GM12873 (cell line): ENCODE measurements at regions not wholly inside any gene's neighbourhood (a gene's known extent, or its start where the extent isn't known, plus 50 kb on each side); places are given as distances from the start of the nearest gene placed in this dataset.

Experiments
- TF ChIP-seq, protein P1 (sequence below): IDR thresholded peaks from 2 replicates; pipeline ENCODE4 v1.5.1; 2012; ENCODE audit warnings: low read depth, mild to moderate bottlenecking, moderate library complexity, low read length, control low read depth; ENCODE audit not compliant: insufficient read depth; ENCODE audit errors: missing control alignments

- TF ChIP-seq, protein P1, sequence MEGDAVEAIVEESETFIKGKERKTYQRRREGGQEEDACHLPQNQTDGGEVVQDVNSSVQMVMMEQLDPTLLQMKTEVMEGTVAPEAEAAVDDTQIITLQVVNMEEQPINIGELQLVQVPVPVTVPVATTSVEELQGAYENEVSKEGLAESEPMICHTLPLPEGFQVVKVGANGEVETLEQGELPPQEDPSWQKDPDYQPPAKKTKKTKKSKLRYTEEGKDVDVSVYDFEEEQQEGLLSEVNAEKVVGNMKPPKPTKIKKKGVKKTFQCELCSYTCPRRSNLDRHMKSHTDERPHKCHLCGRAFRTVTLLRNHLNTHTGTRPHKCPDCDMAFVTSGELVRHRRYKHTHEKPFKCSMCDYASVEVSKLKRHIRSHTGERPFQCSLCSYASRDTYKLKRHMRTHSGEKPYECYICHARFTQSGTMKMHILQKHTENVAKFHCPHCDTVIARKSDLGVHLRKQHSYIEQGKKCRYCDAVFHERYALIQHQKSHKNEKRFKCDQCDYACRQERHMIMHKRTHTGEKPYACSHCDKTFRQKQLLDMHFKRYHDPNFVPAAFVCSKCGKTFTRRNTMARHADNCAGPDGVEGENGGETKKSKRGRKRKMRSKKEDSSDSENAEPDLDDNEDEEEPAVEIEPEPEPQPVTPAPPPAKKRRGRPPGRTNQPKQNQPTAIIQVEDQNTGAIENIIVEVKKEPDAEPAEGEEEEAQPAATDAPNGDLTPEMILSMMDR, result no peak
These were observed 608.8 kb downstream of the PCDH7 start for GRCh38 chr4:31328932-31329331.

GRCh38 chr4:31334086-31334910 is 614.1 kb downstream of the PCDH7 start:
- TF ChIP-seq, protein P1, result no peak

DNA sequence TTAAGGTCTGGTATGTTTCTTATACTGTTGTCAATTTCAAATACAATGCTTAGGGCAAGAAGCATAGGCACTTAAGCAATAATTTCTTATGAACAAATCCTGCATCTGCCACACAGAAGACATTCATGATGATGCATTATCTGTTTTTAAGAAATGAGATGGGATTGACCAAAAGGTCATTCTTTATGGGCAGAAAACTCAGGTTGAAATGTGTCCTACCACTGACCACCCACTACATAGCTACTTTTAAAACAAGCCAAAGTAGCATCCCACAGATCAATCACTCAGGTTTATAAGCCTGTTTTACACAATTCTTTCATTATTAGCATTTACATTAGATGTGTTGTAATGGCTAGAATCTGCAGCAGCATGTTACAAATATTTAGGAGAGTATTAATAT is 617.8 kb downstream of the PCDH7 start:
- TF ChIP-seq, protein P1, result no peak

DNA sequence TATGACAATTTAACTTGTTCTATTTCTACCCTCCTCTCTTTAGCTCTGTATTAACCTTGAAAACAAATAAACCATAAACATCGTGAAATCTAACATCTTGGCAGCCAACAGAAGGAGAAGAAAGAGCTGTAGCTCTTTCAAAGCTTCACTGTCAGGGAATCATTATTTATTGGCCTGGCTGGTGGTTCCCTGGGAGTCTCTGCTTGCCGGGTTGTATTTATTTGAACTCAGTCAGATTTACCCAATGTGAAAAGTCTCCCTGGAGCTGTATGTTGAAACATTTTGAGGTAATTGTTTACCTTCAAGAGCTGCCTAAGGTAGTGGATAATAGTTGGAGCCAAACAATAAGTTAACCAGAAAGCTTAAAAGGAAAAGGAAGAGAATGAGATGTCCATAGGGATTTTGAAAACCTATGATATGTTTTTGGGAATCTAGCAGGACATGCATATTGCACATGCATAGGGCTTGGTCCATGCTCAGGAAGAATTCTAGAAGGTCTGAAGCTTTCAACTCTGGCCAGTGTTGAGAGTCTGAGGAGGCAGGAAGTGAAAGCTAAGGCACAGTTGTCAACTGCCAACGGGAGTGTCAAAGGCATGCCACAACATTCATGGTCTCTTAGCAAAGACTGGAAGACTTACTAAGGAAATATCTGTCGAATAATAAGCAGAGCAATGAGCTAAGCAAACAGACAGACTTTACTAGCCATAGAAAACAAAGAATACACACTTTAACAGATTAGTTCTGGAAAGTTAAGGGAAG is 621.6 kb downstream of the PCDH7 start:
- TF ChIP-seq, protein P1, result no peak

DNA sequence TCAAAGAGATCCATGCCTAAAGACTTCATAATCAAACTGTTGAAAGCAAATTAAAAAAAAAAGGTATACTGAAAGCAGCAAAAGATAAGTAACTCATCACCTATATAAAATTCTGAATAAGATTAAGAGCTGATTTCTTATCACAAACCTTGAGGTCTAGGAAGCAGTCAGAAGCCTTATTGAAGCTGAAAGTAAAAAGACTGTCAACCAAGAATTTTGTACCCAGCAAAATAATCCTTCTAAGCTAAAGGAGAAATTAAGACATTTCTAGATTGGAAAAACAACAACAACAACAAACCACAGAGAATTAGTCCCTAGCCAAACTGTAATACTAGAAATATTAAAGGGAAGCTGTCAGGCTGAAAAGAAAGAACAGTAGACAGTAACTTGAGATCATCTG is 622.9 kb downstream of the PCDH7 start:
- TF ChIP-seq, protein P1, result no peak

GRCh38 chr4:31349907-31350306 is 629.7 kb downstream of the PCDH7 start:
- TF ChIP-seq, protein P1, result no peak

- TF ChIP-seq, protein P1, result no peak
These were observed 631.5 kb downstream of the PCDH7 start for GRCh38 chr4:31351695-31352094.
